A549 (cell line): ENCODE measurements at regions not wholly inside any gene's neighbourhood (a gene's known extent, or its start where the extent isn't known, plus 50 kb on each side); places are given as distances from the start of the nearest gene placed in this dataset.

Source experiments
- ATAC-seq, 2 experiments: fragments of 200-7000 bp in 1 of 2; fragments of >200 bp in 1 of 2; cut with Nextera tagmentation in 1 of 2; cut with Tn5 transposase in 1 of 2; 3 replicates each; pipeline versions ENCODE4 v1.8.0 to v1.9.1; 2018 to 2020; ENCODE audit warnings: mild to moderate bottlenecking in 1 of 2, moderate library complexity in 1 of 2
- CTCF ChIA-PET: fragments of 300-600 bp; sonication (Branson Sonifier 250); formaldehyde crosslinking; extraction: SDS; loops from one replicate; lab custom pipeline; 2021; ENCODE audit warnings: antibody characterized with exemption, inconsistent platforms; lab: Yijun Ruan, JAX
- POLR2A ChIA-PET: fragments of 350-600 bp; formaldehyde crosslinking; extraction: SDS; loops from one replicate; lab custom pipeline; 2021; ENCODE audit warnings: antibody characterized with exemption, inconsistent platforms; lab: Yijun Ruan, JAX
- DNase-seq, 2 experiments: peaks; one replicate each; pipeline versions ENCODE4 v3.0.0 to v3.0.0-alpha.2; 2011 to 2016; ENCODE audit warnings: low read depth in 1 of 2, low spot score in 1 of 2
- FAIRE-seq: peaks from 2 replicates; lab custom pipeline; 2011; peaks lifted over from hg19 to GRCh38; lab: Jason Lieb, UNC
- H3K27ac ChIP-seq, 2 experiments: fragments of >200 bp; sonication (Bioruptor Twin); formaldehyde crosslinking; 3 replicates each; pipeline ENCODE4 v1.5.1; 2016 to 2017
- H3K4me1 ChIP-seq: fragments of >200 bp; sonication (Bioruptor Twin); formaldehyde crosslinking; 3 replicates; pipeline ENCODE4 v1.6.1; 2016
- H3K4me2 ChIP-seq: fragments of >200 bp; sonication (Bioruptor Twin); formaldehyde crosslinking; 3 replicates; pipeline ENCODE4 v1.6.1; 2016
- H3K4me3 ChIP-seq: fragments of >200 bp; sonication (Bioruptor Twin); formaldehyde crosslinking; 3 replicates; pipeline ENCODE4 v1.5.1; 2016
- H3K9me3 ChIP-seq: fragments of >200 bp; sonication (Bioruptor Twin); formaldehyde crosslinking; 3 replicates; pipeline ENCODE4 v1.6.1; 2016
- BHLHE40 ChIP-seq: IDR thresholded peaks from 2 replicates; pipeline ENCODE4 v1.6.1; 2012; ENCODE audit warnings: low read depth, low read length, inconsistent platforms
- CEBPB ChIP-seq, 2 experiments: fragments of >200 bp in 1 of 2; sonication (Bioruptor Twin) in 1 of 2; formaldehyde crosslinking in 1 of 2; IDR thresholded peaks; 2 replicates each; pipeline ENCODE4 v1.6.1; 2012 to 2016
- EHF ChIP-seq: fragments of 250-450 bp; sonication (Bioruptor Pico); IDR thresholded peaks from 2 replicates; pipeline ENCODE4 v1.5.0; 2020; ENCODE audit warnings: mild to moderate bottlenecking
- EP300 ChIP-seq, 2 experiments: fragments of >200 bp; sonication (Bioruptor Twin); formaldehyde crosslinking; IDR thresholded peaks; 2 replicates in 1 of 2; 3 replicates in 1 of 2; pipeline ENCODE4 v1.6.1; 2016 to 2017
- FOSB ChIP-seq: fragments of 250-450 bp; sonication (Bioruptor Pico); IDR thresholded peaks from 2 replicates; pipeline ENCODE4 v1.5.0; 2020; ENCODE audit warnings: mild to moderate bottlenecking, moderate library complexity
- FOSL2 ChIP-seq, 2 experiments: fragments of 450-650 bp in 1 of 2; fragments of >200 bp in 1 of 2; sonication (Bioruptor Twin) in 1 of 2; formaldehyde crosslinking; IDR thresholded peaks; 2 replicates each; pipeline versions ENCODE4 v1.5.0 to v1.6.1; 2016 to 2020; ENCODE audit warnings: mild to moderate bottlenecking in 1 of 2, moderate library complexity in 1 of 2
- FOXS1 ChIP-seq: fragments of 250-450 bp; sonication (Bioruptor Pico); IDR thresholded peaks from 2 replicates; pipeline ENCODE4 v1.5.0; 2020; ENCODE audit warnings: mild to moderate bottlenecking, moderate library complexity
- GATA3 ChIP-seq: IDR thresholded peaks from 2 replicates; pipeline ENCODE4 v1.6.1; 2012; ENCODE audit warnings: borderline replicate concordance
- HOXA7 ChIP-seq: fragments of 250-450 bp; sonication (Bioruptor Pico); IDR thresholded peaks from 2 replicates; pipeline ENCODE4 v1.5.0; 2020; ENCODE audit warnings: mild to moderate bottlenecking, moderate library complexity
- HOXB13 ChIP-seq: fragments of 250-450 bp; sonication (Bioruptor Pico); IDR thresholded peaks from 2 replicates; pipeline ENCODE4 v1.5.0; 2020; ENCODE audit warnings: low read depth, mild to moderate bottlenecking, moderate library complexity
- HOXB5 ChIP-seq: fragments of 250-450 bp; sonication (Bioruptor Pico); IDR thresholded peaks from 2 replicates; pipeline ENCODE4 v1.5.0; 2020; ENCODE audit warnings: mild to moderate bottlenecking, moderate library complexity
- JUN ChIP-seq, 2 experiments: fragments of >200 bp; sonication (Bioruptor Twin); formaldehyde crosslinking; IDR thresholded peaks; 2 replicates in 1 of 2; 3 replicates in 1 of 2; pipeline ENCODE4 v1.6.1; 2016 to 2017
- JUNB ChIP-seq: fragments of >200 bp; sonication (Bioruptor Twin); formaldehyde crosslinking; IDR thresholded peaks from 2 replicates; pipeline ENCODE4 v1.6.1; 2016
- MAX ChIP-seq: IDR thresholded peaks from 2 replicates; pipeline ENCODE4 v1.6.1; 2012
- MYC ChIP-seq: IDR thresholded peaks from 2 replicates; pipeline ENCODE4 v1.6.1; 2012; ENCODE audit warnings: mild to moderate bottlenecking, inconsistent platforms, low read length, improper control_type of control experiment, borderline replicate concordance
- NFE2L2 ChIP-seq: fragments of 150-350 bp; conservative IDR thresholded peaks from 2 replicates; pipeline ENCODE4 v1.6.1; 2014; ENCODE audit warnings: low read length
- NR3C1 ChIP-seq: fragments of >200 bp; sonication (Bioruptor Twin); formaldehyde crosslinking; IDR thresholded peaks from 3 replicates; pipeline ENCODE4 v1.6.1; 2017
- SMC3 ChIP-seq: fragments of >200 bp; sonication (Bioruptor Twin); formaldehyde crosslinking; IDR thresholded peaks from 3 replicates; pipeline ENCODE4 v1.6.1; 2018; ENCODE audit warnings: inconsistent platforms
- ZC3H11A ChIP-seq: fragments of 450-650 bp; IDR thresholded peaks from 2 replicates; pipeline ENCODE4 v1.6.1; 2014; ENCODE audit warnings: antibody characterized with exemption, mild to moderate bottlenecking
- ZFP36 ChIP-seq: fragments of 450-650 bp; IDR thresholded peaks from 2 replicates; pipeline ENCODE4 v1.6.1; 2014; ENCODE audit warnings: borderline replicate concordance; ENCODE audit not compliant: partially characterized antibody
- ZNF302 ChIP-seq: fragments of 250-450 bp; sonication (Bioruptor Pico); IDR thresholded peaks from 2 replicates; pipeline ENCODE4 v1.9.0; 2021; ENCODE audit warnings: inconsistent platforms, mild to moderate bottlenecking, moderate library complexity
- ZSCAN20 ChIP-seq: fragments of 250-450 bp; sonication (Bioruptor Pico); IDR thresholded peaks from 2 replicates; pipeline ENCODE4 v1.8.0; 2022; ENCODE audit warnings: mild to moderate bottlenecking, moderate library complexity
- WGBS: methylation state at CpG from one replicate; pipeline ENCODE4 v1.1.6; 2017; ENCODE audit errors: missing lambda C conversion rate; 5-methylcytosine and 5-hydroxymethylcytosine counted together
- TF ChIP-seq, protein P1 (sequence below): fragments of 250-450 bp; sonication (Bioruptor Pico); IDR thresholded peaks from 2 replicates; pipeline ENCODE4 v1.5.0; 2020; ENCODE audit warnings: low read depth, mild to moderate bottlenecking, moderate library complexity
- TF ChIP-seq, protein P2 (sequence below): fragments of >200 bp; sonication (Bioruptor Twin); formaldehyde crosslinking; IDR thresholded peaks from 3 replicates; pipeline ENCODE4 v1.5.1; 2016
- TF ChIP-seq, protein P3 (sequence below): IDR thresholded peaks from 2 replicates; pipeline ENCODE4 v1.6.1; 2012; ENCODE audit warnings: low read depth, borderline replicate concordance

- TF ChIP-seq SMC3, result no peak
- no peak for TF ChIP-seq BHLHE40
- no peak for TF ChIP-seq ZNF302 (CRISPR knock-in tag)
- TF ChIP-seq EHF (CRISPR knock-in tag), result no peak
- no peak for TF ChIP-seq HOXB5 (CRISPR knock-in tag)
- no peak for TF ChIP-seq FOSL2 (IDR thresholded peaks at IDR 0.05)
- no peak for TF ChIP-seq FOSL2 (CRISPR knock-in tag; IDR thresholded peaks at IDR 0.05)
- TF ChIP-seq EP300 (IDR thresholded peaks at IDR 0.05), result no peak
- no peak for TF ChIP-seq FOSB (CRISPR knock-in tag)
- TF ChIP-seq NFE2L2, result no peak
- CTCF ChIA-PET, result interaction anchor here (1.3 kb wide), 1 partner anchor 28 kb away, joined by 4 read pairs; no protein-coding TSS in a partner anchor
- Histone ChIP-seq H3K27ac (no peak overlapping the region), H3K9me3 (peaks cover 1% of the 10 kb centered on the region; the same call in 1 of the 3 replicates), H3K4me3 (no peak overlapping the region), H3K4me1 (no peaks in the 10 kb centered on the region), H3K4me2 (no peak overlapping the region)
- ATAC-seq (no peak), DNase-seq (no peak), FAIRE-seq (no peak)
- POLR2A ChIA-PET, result no interaction called here
- WGBS, result 91% methylated on average over 3 of the region's 3 CpGs
These were observed 201.9 kb upstream of the NECTIN3 start for GRCh38 chr3:110869736-110870135.

- no peak for DNase-seq
- TF ChIP-seq ZNF302 (CRISPR knock-in tag) (no peak), HOXB13 (no peak), CEBPB (IDR thresholded peaks at IDR 0.05) (no peak), HOXA7 (CRISPR knock-in tag) (no peak), GATA3 (no peak), FOSB (CRISPR knock-in tag) (no peak), MAX (no peak), ZC3H11A (no peak), EP300 (IDR thresholded peaks at IDR 0.05) (no peak), JUNB (no peak), SMC3 (no peak)
- TF ChIP-seq, protein P1, sequence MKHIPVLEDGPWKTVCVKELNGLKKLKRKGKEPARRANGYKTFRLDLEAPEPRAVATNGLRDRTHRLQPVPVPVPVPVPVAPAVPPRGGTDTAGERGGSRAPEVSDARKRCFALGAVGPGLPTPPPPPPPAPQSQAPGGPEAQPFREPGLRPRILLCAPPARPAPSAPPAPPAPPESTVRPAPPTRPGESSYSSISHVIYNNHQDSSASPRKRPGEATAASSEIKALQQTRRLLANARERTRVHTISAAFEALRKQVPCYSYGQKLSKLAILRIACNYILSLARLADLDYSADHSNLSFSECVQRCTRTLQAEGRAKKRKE (CRISPR knock-in tag), result no peak
- TF ChIP-seq, protein P2, sequence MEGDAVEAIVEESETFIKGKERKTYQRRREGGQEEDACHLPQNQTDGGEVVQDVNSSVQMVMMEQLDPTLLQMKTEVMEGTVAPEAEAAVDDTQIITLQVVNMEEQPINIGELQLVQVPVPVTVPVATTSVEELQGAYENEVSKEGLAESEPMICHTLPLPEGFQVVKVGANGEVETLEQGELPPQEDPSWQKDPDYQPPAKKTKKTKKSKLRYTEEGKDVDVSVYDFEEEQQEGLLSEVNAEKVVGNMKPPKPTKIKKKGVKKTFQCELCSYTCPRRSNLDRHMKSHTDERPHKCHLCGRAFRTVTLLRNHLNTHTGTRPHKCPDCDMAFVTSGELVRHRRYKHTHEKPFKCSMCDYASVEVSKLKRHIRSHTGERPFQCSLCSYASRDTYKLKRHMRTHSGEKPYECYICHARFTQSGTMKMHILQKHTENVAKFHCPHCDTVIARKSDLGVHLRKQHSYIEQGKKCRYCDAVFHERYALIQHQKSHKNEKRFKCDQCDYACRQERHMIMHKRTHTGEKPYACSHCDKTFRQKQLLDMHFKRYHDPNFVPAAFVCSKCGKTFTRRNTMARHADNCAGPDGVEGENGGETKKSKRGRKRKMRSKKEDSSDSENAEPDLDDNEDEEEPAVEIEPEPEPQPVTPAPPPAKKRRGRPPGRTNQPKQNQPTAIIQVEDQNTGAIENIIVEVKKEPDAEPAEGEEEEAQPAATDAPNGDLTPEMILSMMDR, result no peak
- Histone ChIP-seq H3K4me1 (no peaks in the 10 kb centered on the region), H3K4me3 (no peak overlapping the region), H3K27ac (no peak overlapping the region), H3K4me2 (no peak overlapping the region), H3K9me3 (peaks cover 9% of the 10 kb centered on the region; the same call in 2 of the 3 replicates)
- CTCF ChIA-PET, result no interaction called here
- peak; percentile 46 for FAIRE-seq
- POLR2A ChIA-PET, result no interaction called here
- ATAC-seq, result no peak
These were observed 199.7 kb upstream of the NECTIN3 start for GRCh38 chr3:110871869-110872268.

DNA sequence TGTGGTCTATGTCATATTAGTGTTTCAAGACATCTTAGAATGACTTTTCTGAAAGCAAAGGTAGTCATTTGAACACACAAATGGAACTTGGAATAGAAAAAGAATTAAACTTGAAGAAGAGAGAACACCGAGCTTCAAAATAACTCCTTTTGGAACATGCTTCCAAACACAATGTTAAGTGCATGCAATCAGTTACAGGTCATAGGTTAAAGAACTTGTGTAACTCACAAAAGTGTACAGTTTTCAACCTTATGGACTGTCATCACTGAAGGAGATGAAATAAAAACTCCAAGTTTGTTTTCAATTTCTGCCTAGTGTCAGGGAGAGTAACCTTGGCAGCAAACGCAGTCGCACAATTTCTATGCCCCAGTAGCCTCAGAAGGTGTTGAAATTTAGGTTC, 192.9 kb upstream of the NECTIN3 start:
- no peak overlapping the region for H3K4me3 ChIP-seq
- FAIRE-seq (no peak), ATAC-seq (no peak), DNase-seq (no peak)
- ChIA-PET POLR2A (no interaction called here), CTCF (no interaction called here)
- peaks cover 9% of the 10 kb centered on the region; the same call in 2 of the 3 replicates for H3K9me3 ChIP-seq
- TF ChIP-seq JUN (IDR thresholded peaks at IDR 0.05), result no peak
- TF ChIP-seq ZFP36, result no peak
- TF ChIP-seq MYC, result no peak
- TF ChIP-seq FOXS1, result no peak
- TF ChIP-seq, protein P3, sequence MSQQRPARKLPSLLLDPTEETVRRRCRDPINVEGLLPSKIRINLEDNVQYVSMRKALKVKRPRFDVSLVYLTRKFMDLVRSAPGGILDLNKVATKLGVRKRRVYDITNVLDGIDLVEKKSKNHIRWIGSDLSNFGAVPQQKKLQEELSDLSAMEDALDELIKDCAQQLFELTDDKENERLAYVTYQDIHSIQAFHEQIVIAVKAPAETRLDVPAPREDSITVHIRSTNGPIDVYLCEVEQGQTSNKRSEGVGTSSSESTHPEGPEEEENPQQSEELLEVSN, result no peak
- no peak for TF ChIP-seq NFE2L2
- TF ChIP-seq ZSCAN20 (CRISPR knock-in tag), result no peak
- TF ChIP-seq, protein P1 (CRISPR knock-in tag), result no peak
- no peak for TF ChIP-seq NR3C1
- no peak for TF ChIP-seq CEBPB (IDR thresholded peaks at IDR 0.05)
- H3K27ac ChIP-seq, result no peak overlapping the region
- H3K4me2 ChIP-seq, result no peak overlapping the region
- H3K4me1 ChIP-seq, result no peaks in the 10 kb centered on the region
- WGBS, result 83% methylated on average over 3 of the region's 3 CpGs
